Upper lobe of left lung (tissue), 4 donors: ENCODE measurements at regions not wholly inside any gene's neighbourhood (a gene's known extent, or its start where the extent isn't known, plus 50 kb on each side); places are given as distances from the start of the nearest gene placed in this dataset.

Experiments
- EP300 ChIP-seq, 4 donors: sonication (generic); formaldehyde crosslinking; IDR thresholded peaks; one replicate each; pipeline ENCODE4 v1.5.1; 2017; ENCODE audit warnings: antibody characterized with exemption in 4 of 4, control low read depth in 2 of 4
- POLR2A ChIP-seq, 4 donors: fragments of 450-650 bp; IDR thresholded peaks; one replicate each; pipeline ENCODE4 v1.5.1; 2016 to 2017; ENCODE audit warnings: antibody characterized with exemption in 4 of 4, mild to moderate bottlenecking in 2 of 4

DNA sequence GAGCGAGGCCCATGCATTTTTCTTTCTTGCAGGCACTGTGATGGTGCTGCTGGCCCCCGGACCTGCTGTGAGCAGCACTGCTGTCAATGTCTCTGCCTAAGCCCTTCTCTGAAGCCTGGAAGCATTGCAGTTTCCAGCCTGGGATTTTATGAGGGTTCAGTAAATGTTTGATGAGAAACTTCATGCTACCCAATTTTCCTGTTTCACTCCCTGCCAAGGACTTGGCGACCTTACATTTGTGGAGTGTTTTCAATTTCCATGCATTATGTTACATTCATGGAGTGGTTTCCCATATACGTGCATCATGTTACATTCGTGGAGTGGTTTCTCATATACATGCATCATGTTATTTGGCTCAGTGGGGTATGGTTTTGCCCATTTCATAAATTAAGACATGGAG lies 90.7 kb upstream of the PTCH1 start:
- TF ChIP-seq EP300 (IDR thresholded peaks at IDR 0.05) (no peak), POLR2A (IDR thresholded peaks at IDR 0.05) (no peak)
